SK-N-MC (cell line): ENCODE measurements at regions not wholly inside any gene's neighbourhood (a gene's known extent, or its start where the extent isn't known, plus 50 kb on each side); places are given as distances from the start of the nearest gene placed in this dataset.

Experiments used
- EZH2 ChIP-seq: fragments of 200-600 bp; sonication (generic); IDR thresholded peaks from one replicate; pipeline ENCODE4 v1.6.1; 2017; ENCODE audit warnings: antibody characterized with exemption
- FOXP2 ChIP-seq: optimal IDR thresholded peaks from 2 replicates; pipeline ENCODE3; 2011; ENCODE audit warnings: mild to moderate bottlenecking, moderate library complexity; ENCODE audit not compliant: insufficient read depth; ENCODE audit errors: extremely low read length, control extremely low read depth
- POLR2AphosphoS5 ChIP-seq: IDR thresholded peaks from 2 replicates; pipeline ENCODE4 v1.6.1; 2012; ENCODE audit warnings: mild to moderate bottlenecking, low read depth, low read length, borderline replicate concordance

- TF ChIP-seq POLR2AphosphoS5 (no peak), EZH2 (no peak), FOXP2 (no peak)
Measured at GRCh38 chr2:6441800-6442199, 423.9 kb downstream of the CMPK2 start.
